CD14-positive monocyte (primary cell): ENCODE measurements at regions not wholly inside any gene's neighbourhood (a gene's known extent, or its start where the extent isn't known, plus 50 kb on each side); places are given as distances from the start of the nearest gene placed in this dataset.
A peak's percentile ranks its signal among the peaks of the same experiment; 100 is the strongest.

Experiments
- DNase-seq, 3 donors: peaks; one replicate each; pipeline ENCODE4 v3.0.0-alpha.2; 2011 to 2022
- H2AFZ ChIP-seq: 2 replicates; pipeline ENCODE4 v1.6.0; 2012; ENCODE audit warnings: mild to moderate bottlenecking, low read depth, low read length, inconsistent platforms; ENCODE audit not compliant: insufficient read depth, poor library complexity, severe bottlenecking
- H3K27ac ChIP-seq, 2 donors: 1 replicate in 1 of 2; 2 replicates in 1 of 2; pipeline ENCODE4 v1.5.1; 2012 to 2013; ENCODE audit warnings: low read length in 2 of 2, control low read depth in 1 of 2, inconsistent platforms in 1 of 2, low read depth in 1 of 2, mild to moderate bottlenecking in 1 of 2
- H3K27me3 ChIP-seq, 2 donors: one replicate each; pipeline versions ENCODE4 v1.6.0 to v1.6.1; 2011 to 2013; ENCODE audit warnings: low read length in 2 of 2; ENCODE audit not compliant: control insufficient read depth in 2 of 2, insufficient read depth in 2 of 2
- H3K36me3 ChIP-seq, 2 donors: replicated peaks in 1 of 2; 1 replicate in 1 of 2; 2 replicates in 1 of 2; pipeline versions ENCODE4 v1.5.1 to v1.6.1; 2012 to 2013; ENCODE audit warnings: low read length in 2 of 2, control low read depth in 1 of 2, inconsistent platforms in 1 of 2, mild to moderate bottlenecking in 1 of 2; ENCODE audit not compliant: insufficient read depth in 2 of 2, control insufficient read depth in 1 of 2
- H3K4me1 ChIP-seq, 2 donors: 1 replicate in 1 of 2; 2 replicates in 1 of 2; pipeline versions ENCODE4 v1.5.1 to v1.6.1; 2012 to 2013; ENCODE audit warnings: low read length in 2 of 2, control low read depth in 1 of 2, inconsistent platforms in 1 of 2, mild to moderate bottlenecking in 1 of 2, moderate library complexity in 1 of 2; ENCODE audit not compliant: insufficient read depth in 2 of 2, control insufficient read depth in 1 of 2
- H3K4me2 ChIP-seq: replicated peaks from 2 replicates; pipeline ENCODE3; 2012; ENCODE audit warnings: low read length, moderate library complexity, mild to moderate bottlenecking; ENCODE audit not compliant: poor library complexity, severe bottlenecking; ENCODE audit errors: extremely low read depth
- H3K4me3 ChIP-seq, 3 experiments: fragments of 200-600 bp in 1 of 3; sonication (generic) in 1 of 3; replicated peaks in 1 of 3; 1 replicate in 2 of 3; 2 replicates in 1 of 3; pipeline ENCODE4 v1.5.1; 2011 to 2013; ENCODE audit warnings: low read length in 3 of 3, mild to moderate bottlenecking in 3 of 3, control low read depth in 2 of 3, low read depth in 2 of 3, inconsistent platforms in 1 of 3, moderate library complexity in 1 of 3
- H3K79me2 ChIP-seq: 2 replicates; pipeline ENCODE4 v1.6.0; 2012; ENCODE audit warnings: mild to moderate bottlenecking, control low read depth, inconsistent platforms, low read length, moderate library complexity; ENCODE audit not compliant: insufficient read depth
- H3K9ac ChIP-seq: 2 replicates; pipeline ENCODE4 v1.6.0; 2017; ENCODE audit warnings: low read length, mild to moderate bottlenecking; ENCODE audit not compliant: insufficient read depth, poor library complexity, severe bottlenecking
- H3K9me3 ChIP-seq, 2 donors: replicated peaks in 1 of 2; 1 replicate in 1 of 2; 2 replicates in 1 of 2; pipeline versions ENCODE4 v1.5.1 to v1.6.1; 2012 to 2013; ENCODE audit warnings: low read length in 2 of 2, control low read depth in 1 of 2; ENCODE audit not compliant: control insufficient read depth in 1 of 2, insufficient read depth in 1 of 2
- H4K20me1 ChIP-seq: 2 replicates; pipeline ENCODE4 v1.6.0; 2012; ENCODE audit warnings: mild to moderate bottlenecking, low read length, control low read depth, moderate library complexity; ENCODE audit not compliant: insufficient read depth
- H3K27ac Mint-ChIP-seq, 7 donors: one replicate each; pipeline ENCODE4 v1.8.0; 2020; ENCODE audit warnings: mild to moderate bottlenecking in 7 of 7, mixed read lengths in 7 of 7, moderate library complexity in 6 of 7, inconsistent platforms in 2 of 7
- H3K27me3 Mint-ChIP-seq, 3 donors: one replicate each; pipeline ENCODE4 v1.8.0; 2021 to 2022; ENCODE audit warnings: low read depth in 3 of 3, mild to moderate bottlenecking in 3 of 3, mixed read lengths in 3 of 3, moderate library complexity in 3 of 3, inconsistent platforms in 1 of 3
- H3K36me3 Mint-ChIP-seq, 2 donors: one replicate each; pipeline ENCODE4 v1.8.0; 2020; ENCODE audit warnings: mixed read lengths in 2 of 2, inconsistent platforms in 1 of 2, mild to moderate bottlenecking in 1 of 2
- H3K4me1 Mint-ChIP-seq: one replicate; pipeline ENCODE4 v1.8.0; 2020; ENCODE audit warnings: mild to moderate bottlenecking, mixed read lengths
- H3K4me3 Mint-ChIP-seq, 2 donors: one replicate each; pipeline ENCODE4 v1.8.0; 2020; ENCODE audit warnings: mild to moderate bottlenecking in 2 of 2, mixed read lengths in 2 of 2, moderate library complexity in 1 of 2
- H3K9me3 Mint-ChIP-seq, 7 donors: one replicate each; pipeline ENCODE4 v1.8.0; 2020 to 2022; ENCODE audit warnings: mixed read lengths in 7 of 7, mild to moderate bottlenecking in 6 of 7, moderate library complexity in 6 of 7, inconsistent platforms in 2 of 7
- WGBS: methylation state at CpG from one replicate; pipeline ENCODE4 v1.1.5; 2013; ENCODE audit warnings: missing lambda C conversion rate; ENCODE audit not compliant: insufficient coverage; 5-methylcytosine and 5-hydroxymethylcytosine counted together
- intact Hi-C, 2 donors: fragments of 100-400 bp; cut with micrococcal nuclease; formaldehyde crosslinking; loops; one replicate each; pipeline versions ENCODE4 v1.15.0 to v1.15.1; 2023
- TF ChIP-seq, protein P1 (sequence below): fragments of 200-600 bp; IDR thresholded peaks from one replicate; pipeline ENCODE4 v1.8.0; 2022; ENCODE audit warnings: antibody characterized with exemption, mild to moderate bottlenecking

- Histone ChIP-seq H3K4me1 (no peaks in the 10 kb centered on the region), H3K4me2 (no peak overlapping the region), H3K9me3 (no peaks in the 10 kb centered on the region), H2AFZ (no peak overlapping the region), H3K27ac (no peak overlapping the region), H3K79me2 (no peaks in the 10 kb centered on the region), H3K4me3 (no peak overlapping the region), H3K36me3 (no peaks in the 10 kb centered on the region), H3K9ac (no peak overlapping the region), H3K27me3 (peaks cover 3 to 5% of the 10 kb centered on the region in 2 donors), H4K20me1 (no peaks in the 10 kb centered on the region)
- no peaks in the 10 kb centered on the region for H3K36me3 Mint-ChIP-seq
- H3K9me3 Mint-ChIP-seq, result peaks cover 0 to 3% (median 0%) of the 10 kb centered on the region in 7 donors
- peaks cover 10 to 21% (median 15%) of the 10 kb centered on the region in 3 donors for H3K27me3 Mint-ChIP-seq
- intact Hi-C loops, result no loop called here
- TF ChIP-seq, protein P1, sequence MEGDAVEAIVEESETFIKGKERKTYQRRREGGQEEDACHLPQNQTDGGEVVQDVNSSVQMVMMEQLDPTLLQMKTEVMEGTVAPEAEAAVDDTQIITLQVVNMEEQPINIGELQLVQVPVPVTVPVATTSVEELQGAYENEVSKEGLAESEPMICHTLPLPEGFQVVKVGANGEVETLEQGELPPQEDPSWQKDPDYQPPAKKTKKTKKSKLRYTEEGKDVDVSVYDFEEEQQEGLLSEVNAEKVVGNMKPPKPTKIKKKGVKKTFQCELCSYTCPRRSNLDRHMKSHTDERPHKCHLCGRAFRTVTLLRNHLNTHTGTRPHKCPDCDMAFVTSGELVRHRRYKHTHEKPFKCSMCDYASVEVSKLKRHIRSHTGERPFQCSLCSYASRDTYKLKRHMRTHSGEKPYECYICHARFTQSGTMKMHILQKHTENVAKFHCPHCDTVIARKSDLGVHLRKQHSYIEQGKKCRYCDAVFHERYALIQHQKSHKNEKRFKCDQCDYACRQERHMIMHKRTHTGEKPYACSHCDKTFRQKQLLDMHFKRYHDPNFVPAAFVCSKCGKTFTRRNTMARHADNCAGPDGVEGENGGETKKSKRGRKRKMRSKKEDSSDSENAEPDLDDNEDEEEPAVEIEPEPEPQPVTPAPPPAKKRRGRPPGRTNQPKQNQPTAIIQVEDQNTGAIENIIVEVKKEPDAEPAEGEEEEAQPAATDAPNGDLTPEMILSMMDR, result peak; percentile 20
- no peaks in the 10 kb centered on the region for H3K4me1 Mint-ChIP-seq
- no peak overlapping the region for H3K4me3 Mint-ChIP-seq
- H3K27ac Mint-ChIP-seq, result no peak overlapping the region
- 30% methylated on average over 10 of the region's 12 CpGs for whole genome bisulfite sequencing
- DNase-seq, result no peak
Measured at GRCh38 chr7:42843205-42843800, 68.6 kb downstream of the C7orf25 start.

DNA sequence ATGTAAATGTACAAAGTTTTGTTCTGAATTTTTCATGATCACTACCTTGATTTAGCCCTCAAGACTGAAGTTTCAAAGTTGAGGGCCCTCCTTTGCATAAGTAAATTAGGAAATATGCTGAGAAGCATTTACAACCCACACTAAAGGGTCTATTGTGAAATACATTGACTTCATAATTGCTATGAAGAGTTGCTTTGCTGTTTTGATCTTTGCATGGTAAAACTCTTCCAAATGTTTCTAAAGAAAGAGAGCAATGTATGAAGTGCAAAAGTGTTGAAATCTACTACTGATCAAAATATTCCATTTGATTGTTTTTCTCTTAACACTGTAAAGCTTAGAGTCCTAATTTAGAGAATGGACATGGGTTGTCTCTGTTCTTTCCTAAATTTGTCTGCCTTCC, 77.2 kb downstream of the C7orf25 start:
- Histone ChIP-seq H2AFZ (no peak overlapping the region), H3K4me3 (no peak overlapping the region), H3K9me3 (no peaks in the 10 kb centered on the region), H3K79me2 (no peaks in the 10 kb centered on the region), H3K27ac (no peak overlapping the region), H3K4me2 (no peak overlapping the region), H3K27me3 (peaks cover 0 to 2% of the 10 kb centered on the region in 2 donors), H3K9ac (no peak overlapping the region), H4K20me1 (no peaks in the 10 kb centered on the region), H3K36me3 (no peaks in the 10 kb centered on the region), H3K4me1 (no peaks in the 10 kb centered on the region)
- intact Hi-C loops, result no loop called here
- Mint-ChIP-seq H3K9me3 (no peaks in the 10 kb centered on the region), H3K4me3 (no peak overlapping the region), H3K4me1 (no peaks in the 10 kb centered on the region), H3K27me3 (peaks cover 5 to 14% (median 11%) of the 10 kb centered on the region in 3 donors), H3K27ac (no peak overlapping the region), H3K36me3 (no peaks in the 10 kb centered on the region)
- DNase-seq, result no peak
- TF ChIP-seq, protein P1, result no peak
